IPS-20b (cell line): ENCODE measurements at regions not wholly inside any gene's neighbourhood (a gene's known extent, or its start where the extent isn't known, plus 50 kb on each side); places are given as distances from the start of the nearest gene placed in this dataset.

Source experiments
- H3K27ac ChIP-seq: one replicate; pipeline ENCODE4 v1.5.1; 2013; ENCODE audit warnings: low read length
- H3K27me3 ChIP-seq: 2 replicates; pipeline ENCODE4 v1.6.1; 2013; ENCODE audit warnings: mild to moderate bottlenecking, low read length, inconsistent platforms; ENCODE audit not compliant: insufficient read depth
- H3K36me3 ChIP-seq: 2 replicates; pipeline ENCODE4 v1.6.1; 2013; ENCODE audit warnings: low read depth, mild to moderate bottlenecking, inconsistent platforms, low read length, moderate library complexity; ENCODE audit not compliant: insufficient read depth
- H3K4me1 ChIP-seq: 2 replicates; pipeline ENCODE4 v1.6.1; 2013; ENCODE audit warnings: mild to moderate bottlenecking, control low read depth, inconsistent platforms, low read length, moderate library complexity; ENCODE audit not compliant: insufficient read depth
- H3K4me3 ChIP-seq: 2 replicates; pipeline ENCODE4 v1.5.1; 2013; ENCODE audit warnings: mild to moderate bottlenecking, low read length, inconsistent platforms
- H3K9ac ChIP-seq: 2 replicates; pipeline ENCODE4 v1.6.1; 2013; ENCODE audit warnings: low read depth, mild to moderate bottlenecking, inconsistent platforms, low read length, moderate library complexity
- H3K9me3 ChIP-seq: 2 replicates; pipeline ENCODE4 v1.6.1; 2013; ENCODE audit warnings: mild to moderate bottlenecking, low read depth, low read length, inconsistent platforms; ENCODE audit not compliant: insufficient read depth

DNA sequence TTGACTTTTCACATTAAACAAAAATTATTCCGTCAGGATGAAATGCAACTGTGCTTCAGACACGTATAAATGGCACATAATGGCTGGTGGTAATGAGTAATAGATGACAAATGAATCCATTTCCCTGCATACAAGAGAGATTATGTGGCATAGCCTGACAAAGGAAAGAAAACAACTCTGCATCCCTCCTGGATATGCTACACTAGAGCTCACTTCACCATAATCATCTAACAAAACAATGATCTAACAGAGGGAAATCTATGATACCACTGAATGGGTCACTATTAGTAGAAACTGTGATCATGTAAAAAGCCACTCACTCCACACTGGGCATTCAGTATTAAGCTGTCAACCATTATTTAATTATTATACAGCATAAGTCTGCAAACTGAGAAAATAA lies 1498.4 kb downstream of the EFNB2 start:
- Histone ChIP-seq H3K9ac (no peak overlapping the region), H3K4me1 (peaks cover 3% of the 10 kb centered on the region; the same call in 1 of the 2 replicates), H3K36me3 (no peaks in the 10 kb centered on the region), H3K9me3 (peaks cover 9% of the 10 kb centered on the region; the same call in 1 of the 2 replicates), H3K4me3 (no peak overlapping the region), H3K27ac (no peak overlapping the region), H3K27me3 (no peaks in the 10 kb centered on the region)

DNA sequence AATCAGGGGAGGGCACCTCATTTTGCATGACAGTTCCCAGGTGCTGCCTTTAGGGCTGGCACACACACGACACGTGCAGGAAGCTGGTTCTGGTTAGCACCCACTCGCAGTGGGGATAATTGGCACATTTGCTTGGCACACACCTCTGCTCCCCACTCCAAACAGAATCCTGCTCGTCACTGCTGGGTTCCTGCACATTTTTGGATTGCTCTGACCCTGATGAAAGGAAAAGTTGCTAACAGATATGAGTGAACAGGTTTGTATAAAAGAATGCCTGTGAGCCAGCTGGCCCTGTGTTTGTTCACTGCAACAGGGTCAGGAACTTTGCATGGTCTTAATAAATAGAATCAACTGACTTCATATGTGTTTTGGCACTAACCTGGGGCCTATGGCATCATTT lies 1500.4 kb downstream of the EFNB2 start:
- no peak overlapping the region for H3K27ac ChIP-seq
- H3K4me1 ChIP-seq: peaks cover 3% of the 10 kb centered on the region; the same call in 1 of the 2 replicates
- no peak overlapping the region for H3K9ac ChIP-seq
- H3K9me3 ChIP-seq: no peaks in the 10 kb centered on the region
- H3K27me3 ChIP-seq: no peaks in the 10 kb centered on the region
- no peak overlapping the region for H3K4me3 ChIP-seq
- no peaks in the 10 kb centered on the region for H3K36me3 ChIP-seq

DNA sequence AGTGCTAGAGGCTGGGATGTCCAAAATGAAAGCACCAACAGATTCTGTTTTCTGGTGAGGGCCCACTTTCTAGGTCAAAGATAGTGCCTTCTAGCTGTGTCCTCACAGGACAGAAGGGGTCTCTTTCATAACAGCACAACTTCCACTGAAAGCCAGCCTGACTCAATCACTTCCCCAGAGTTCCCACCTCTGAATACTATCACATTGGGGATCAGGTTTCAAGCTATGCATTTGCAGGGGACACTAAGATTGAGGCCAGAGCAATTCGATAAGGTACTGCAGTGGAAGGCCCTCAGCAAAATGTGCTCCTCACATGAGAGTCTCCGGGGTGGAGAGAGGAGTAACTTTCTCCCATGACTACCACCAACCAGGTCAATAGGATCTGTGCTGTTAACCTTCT lies 1501.5 kb downstream of the EFNB2 start:
- Histone ChIP-seq H3K36me3 (no peaks in the 10 kb centered on the region), H3K27ac (no peak overlapping the region), H3K9ac (no peak overlapping the region), H3K9me3 (no peaks in the 10 kb centered on the region), H3K27me3 (no peaks in the 10 kb centered on the region), H3K4me1 (peaks cover 3% of the 10 kb centered on the region; the same call in 1 of the 2 replicates), H3K4me3 (no peak overlapping the region)

- H3K9me3 ChIP-seq: no peaks in the 10 kb centered on the region
- no peak overlapping the region for H3K9ac ChIP-seq
- no peak overlapping the region for H3K4me3 ChIP-seq
- no peaks in the 10 kb centered on the region for H3K27me3 ChIP-seq
- peaks cover 3% of the 10 kb centered on the region; the same call in 1 of the 2 replicates for H3K4me1 ChIP-seq
- no peak overlapping the region for H3K27ac ChIP-seq
- no peaks in the 10 kb centered on the region for H3K36me3 ChIP-seq
Measured at GRCh38 chr13:105031306-105031705, 1504.2 kb downstream of the EFNB2 start.

- Histone ChIP-seq H3K4me3 (no peak overlapping the region), H3K4me1 (peaks cover 3% of the 10 kb centered on the region; the same call in 1 of the 2 replicates), H3K9ac (no peak overlapping the region), H3K27me3 (no peaks in the 10 kb centered on the region), H3K9me3 (no peaks in the 10 kb centered on the region), H3K36me3 (no peaks in the 10 kb centered on the region), H3K27ac (no peak overlapping the region)
Measured at GRCh38 chr13:105030851-105031250, 1504.6 kb downstream of the EFNB2 start.

- no peaks in the 10 kb centered on the region for H3K9me3 ChIP-seq
- peaks cover 4% of the 10 kb centered on the region; the same call in 1 of the 2 replicates for H3K4me1 ChIP-seq
- H3K9ac ChIP-seq: no peak overlapping the region
- no peaks in the 10 kb centered on the region for H3K27me3 ChIP-seq
- H3K4me3 ChIP-seq: no peak overlapping the region
- H3K36me3 ChIP-seq: no peaks in the 10 kb centered on the region
- no peak overlapping the region for H3K27ac ChIP-seq
Measured at GRCh38 chr13:105019073-105019472, 1516.4 kb downstream of the EFNB2 start.

DNA sequence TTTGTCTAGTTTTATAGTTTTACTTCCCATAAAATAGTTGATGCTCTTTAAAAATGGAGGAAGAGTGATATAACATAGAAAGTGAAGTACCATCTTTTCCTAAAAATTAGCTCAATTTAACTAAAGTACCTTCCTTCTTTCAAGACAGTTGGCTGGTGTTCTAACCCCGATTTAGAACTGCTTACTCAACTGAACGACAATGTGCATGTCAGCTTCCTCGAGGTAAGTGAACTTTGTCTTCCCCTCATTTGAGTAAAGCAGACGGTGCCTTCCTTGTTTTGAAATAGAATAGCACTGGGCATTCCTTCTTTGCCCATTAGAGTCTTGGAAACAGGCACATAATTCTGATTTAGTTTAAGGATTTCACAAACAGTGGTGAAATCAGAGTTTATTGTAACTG lies 1519.2 kb downstream of the EFNB2 start:
- H3K27me3 ChIP-seq: no peaks in the 10 kb centered on the region
- no peaks in the 10 kb centered on the region for H3K9me3 ChIP-seq
- peaks cover 4% of the 10 kb centered on the region; the same call in 1 of the 2 replicates for H3K4me1 ChIP-seq
- H3K4me3 ChIP-seq: no peak overlapping the region
- no peak overlapping the region for H3K27ac ChIP-seq
- H3K9ac ChIP-seq: no peak overlapping the region
- no peaks in the 10 kb centered on the region for H3K36me3 ChIP-seq

DNA sequence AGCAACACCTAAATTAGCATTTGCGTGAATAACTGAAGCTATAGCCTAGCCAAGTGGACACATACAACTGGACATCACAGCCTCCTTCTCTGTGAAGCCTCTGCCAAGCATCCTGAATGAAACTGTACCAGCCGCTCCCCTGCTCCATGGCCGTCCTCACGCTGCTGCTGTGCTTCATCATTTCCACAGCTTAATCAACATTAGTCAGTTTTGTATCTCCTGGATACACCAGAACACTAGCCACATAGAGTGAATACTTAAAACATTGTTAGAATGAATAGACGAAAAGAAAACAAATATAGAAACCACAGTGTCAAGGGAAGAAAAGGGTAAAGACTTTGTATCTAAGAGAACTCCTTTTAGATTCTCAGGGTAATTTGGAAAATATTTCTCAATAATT lies 1526.9 kb downstream of the EFNB2 start:
- H3K36me3 ChIP-seq: no peaks in the 10 kb centered on the region

DNA sequence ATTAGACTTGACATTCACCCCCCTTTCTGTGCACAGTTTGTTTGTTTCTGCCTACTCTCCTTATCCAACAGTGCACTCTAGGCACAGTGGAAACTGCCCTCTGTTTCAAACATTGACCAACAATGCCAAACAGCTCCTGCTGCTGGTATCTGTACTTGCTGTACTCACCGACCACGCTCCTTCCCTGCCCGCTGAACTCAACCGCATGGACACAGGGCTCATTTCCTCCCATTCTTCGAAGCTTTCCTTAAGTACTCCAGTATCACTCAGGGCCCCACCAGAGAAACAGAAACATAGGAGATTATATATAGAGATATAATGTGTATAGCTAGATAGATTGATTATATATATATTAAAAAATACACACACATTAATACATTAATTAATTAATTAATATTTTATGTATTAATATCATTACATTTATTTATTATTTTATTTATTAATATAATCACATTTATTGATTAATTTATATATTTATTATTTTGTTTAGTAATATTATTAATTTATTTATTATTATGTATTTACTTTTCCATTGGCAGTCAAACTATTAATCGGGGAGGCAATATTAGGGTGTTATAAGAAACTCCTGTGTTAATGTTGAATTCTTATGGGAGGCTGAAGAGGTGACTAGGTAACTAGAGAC lies 1528.2 kb downstream of the EFNB2 start:
- no peaks in the 10 kb centered on the region for H3K4me1 ChIP-seq
- H3K4me3 ChIP-seq: no peak overlapping the region
- no peak overlapping the region for H3K9ac ChIP-seq
- no peaks in the 10 kb centered on the region for H3K27me3 ChIP-seq
- H3K36me3 ChIP-seq: no peaks in the 10 kb centered on the region
- no peak overlapping the region for H3K27ac ChIP-seq
- H3K9me3 ChIP-seq: no peaks in the 10 kb centered on the region

More for the DNA sequence above, 1526.9 kb downstream of the EFNB2 start:
- H3K4me3 ChIP-seq: no peak overlapping the region
- H3K9ac ChIP-seq: no peak overlapping the region
- no peaks in the 10 kb centered on the region for H3K9me3 ChIP-seq
- no peaks in the 10 kb centered on the region for H3K4me1 ChIP-seq
- no peaks in the 10 kb centered on the region for H3K27me3 ChIP-seq
- H3K27ac ChIP-seq: no peak overlapping the region

GRCh38 chr13:104996022-104996421 lies 1539.4 kb downstream of the EFNB2 start:
- H3K4me1 ChIP-seq: no peaks in the 10 kb centered on the region
- H3K4me3 ChIP-seq: no peak overlapping the region
- H3K9me3 ChIP-seq: no peaks in the 10 kb centered on the region
- no peak overlapping the region for H3K27ac ChIP-seq
- H3K27me3 ChIP-seq: no peaks in the 10 kb centered on the region
- no peak overlapping the region for H3K9ac ChIP-seq
- no peaks in the 10 kb centered on the region for H3K36me3 ChIP-seq

GRCh38 chr13:104993708-104994107 lies 1541.8 kb downstream of the EFNB2 start:
- H3K27me3 ChIP-seq: no peaks in the 10 kb centered on the region
- H3K27ac ChIP-seq: no peak overlapping the region
- H3K36me3 ChIP-seq: no peaks in the 10 kb centered on the region
- no peak overlapping the region for H3K9ac ChIP-seq
- no peaks in the 10 kb centered on the region for H3K9me3 ChIP-seq
- H3K4me1 ChIP-seq: no peaks in the 10 kb centered on the region
- no peak overlapping the region for H3K4me3 ChIP-seq

- Histone ChIP-seq H3K4me3 (no peak overlapping the region), H3K9ac (no peak overlapping the region), H3K4me1 (no peaks in the 10 kb centered on the region), H3K36me3 (no peaks in the 10 kb centered on the region), H3K27me3 (no peaks in the 10 kb centered on the region), H3K27ac (no peak overlapping the region), H3K9me3 (no peaks in the 10 kb centered on the region)
Measured at GRCh38 chr13:104987621-104988020, 1547.8 kb downstream of the EFNB2 start.
